ENCODE measurements at regions not wholly inside any gene's neighbourhood (a gene's known extent, or its start where the extent isn't known, plus 50 kb on each side); places are given as distances from the start of the nearest gene placed in this dataset.

DNA sequence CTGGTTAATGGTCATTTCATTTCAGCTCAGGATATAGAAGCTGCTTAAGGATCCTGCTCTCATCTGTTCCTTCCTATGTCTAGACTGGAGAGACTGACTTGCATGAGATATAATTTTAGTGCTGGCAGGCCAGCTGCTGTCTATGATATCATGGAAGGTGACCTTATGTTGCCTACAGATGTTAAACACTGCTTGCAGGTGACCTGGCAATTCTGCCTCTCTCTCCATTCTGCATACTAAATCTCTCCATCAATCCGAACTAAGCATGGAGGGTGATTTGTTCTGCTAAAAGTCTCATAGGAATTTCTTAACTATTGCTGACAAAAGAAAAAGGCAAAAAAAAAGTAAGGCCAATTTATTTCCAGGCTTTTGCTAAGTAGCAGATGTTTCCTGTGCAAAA is 81.0 kb downstream of the CCNA1 start:
- CTCF ChIA-PET (ENCODE audit: partially characterized antibody), result interaction anchor here (0.6 kb wide), 1 partner anchor 647 kb away, joined by 3 read pairs; no protein-coding TSS in a partner anchor
- 75% methylated on average over 1 of the region's 1 CpG; no CpG with 5 or more reads in 1 of the 2 experiments for WGBS, 2 experiments (ENCODE audit: extremely low coverage in 1 of 2, insufficient coverage in 1 of 2, insufficient read length in 1 of 2, insufficient replicate concordance in 2 of 2, low coverage in 1 of 2, low lambda C conversion rate in 2 of 2, missing lambda C conversion rate in 1 of 2)
- TF ChIP-seq BRCA1 (IDR thresholded peaks at IDR 0.05; ENCODE audit: low read depth, low read length) (no peak), SIRT6 (IDR thresholded peaks at IDR 0.05; ENCODE audit: low read length) (no peak), CHD1 (IDR thresholded peaks at IDR 0.05; ENCODE audit: low read depth, low read length) (no peak), JUN (IDR thresholded peaks at IDR 0.05; ENCODE audit: low read depth, low read length) (no peak), TEAD4 (IDR thresholded peaks at IDR 0.05; ENCODE audit: low read depth, low read length) (no peak), PHF8 (conservative IDR thresholded peaks at IDR 0.05; ENCODE audit: low read depth, low read length) (no peak), NANOG (IDR thresholded peaks at IDR 0.05; ENCODE audit: insufficient read depth, low read depth, low read length, poor library complexity, severe bottlenecking) (no peak), HDAC2 (IDR thresholded peaks at IDR 0.05; ENCODE audit: borderline replicate concordance in 1 of 2, low read depth in 2 of 2, low read length in 2 of 2) (no peak), RBBP5 (IDR thresholded peaks at IDR 0.05; ENCODE audit: borderline replicate concordance, low read depth, low read length) (no peak), CTBP2 (IDR thresholded peaks at IDR 0.05; ENCODE audit: borderline replicate concordance, insufficient read depth, insufficient read length, low read length) (no peak), SP2 (IDR thresholded peaks at IDR 0.05; ENCODE audit: low read length) (no peak), KDM5A (IDR thresholded peaks at IDR 0.05; ENCODE audit: low read length) (no peak), TAF1 (IDR thresholded peaks at IDR 0.05; ENCODE audit: low read depth, low read length) (no peak), EZH2 (IDR thresholded peaks at IDR 0.05; ENCODE audit: low read depth, low read length, severe bottlenecking) (no peak)

More for the DNA sequence above, 81.0 kb downstream of the CCNA1 start:
- H3K4ac ChIP-seq (replicated peaks; ENCODE audit: insufficient read length, low read depth, low read length), result no peak overlapping the region
- H4K20me1 ChIP-seq (replicated peaks in 1 of 2; ENCODE audit: control insufficient read depth in 1 of 2, insufficient read depth in 2 of 2, low read length in 2 of 2), result no peaks in the 10 kb centered on the region
- H3K4me3 ChIP-seq (ENCODE audit: extremely low read depth in 1 of 4, insufficient read depth in 2 of 4, low read depth in 3 of 4, low read length in 4 of 4), result no peak overlapping the region
- no peak overlapping the region for H2BK12ac ChIP-seq (ENCODE audit: low read depth, low read length)
- no peak overlapping the region for H3K27ac ChIP-seq (ENCODE audit: low read depth, low read length)
- H3K27me3 ChIP-seq (replicated peaks in 1 of 4; ENCODE audit: control insufficient read depth in 3 of 4, extremely low read depth in 1 of 4, insufficient read depth in 3 of 4, low read length in 3 of 4), result no peaks in the 10 kb centered on the region
- H3K23me2 ChIP-seq (ENCODE audit: low read depth, low read length), result no peaks in the 10 kb centered on the region; the same call in 1 of the 2 replicates
- H3K4me2 ChIP-seq (ENCODE audit: insufficient read depth in 1 of 2, low read depth in 2 of 2, low read length in 2 of 2), result no peak overlapping the region
- H4K91ac ChIP-seq (replicated peaks; ENCODE audit: insufficient read length, low read length), result no peak overlapping the region
- no peaks in the 10 kb centered on the region for H3K9me3 ChIP-seq (ENCODE audit: insufficient read depth in 2 of 2, low read depth in 1 of 2, low read length in 1 of 2)
- H3K56ac ChIP-seq (replicated peaks; ENCODE audit: insufficient read length, low read depth, low read length), result no peak overlapping the region
- no peak overlapping the region for H2AFZ ChIP-seq (ENCODE audit: low read length)
- no peak overlapping the region for H3K18ac ChIP-seq (ENCODE audit: extremely low read depth, low read length)
- H2BK120ac ChIP-seq (replicated peaks; ENCODE audit: low read depth, low read length), result no peak overlapping the region
- H3K4me1 ChIP-seq (replicated peaks in 1 of 4; ENCODE audit: control insufficient read depth in 3 of 4, insufficient read depth in 4 of 4, low read length in 3 of 4), result peaks cover 0 to 3% (median 2%) of the 10 kb centered on the region in 4 experiments; a peak in 4 of 7 replicates
- no peak for FAIRE-seq
- H2AK5ac ChIP-seq (ENCODE audit: low read depth, low read length), result no peak overlapping the region
- H2BK15ac ChIP-seq (ENCODE audit: low read length), result no peak overlapping the region
- no peak overlapping the region for H2BK5ac ChIP-seq (ENCODE audit: low read depth, low read length)
- POLR2A ChIA-PET (ENCODE audit: partially characterized antibody), result no interaction called here
- no peak overlapping the region for H4K8ac ChIP-seq (ENCODE audit: extremely low read depth, insufficient read depth, low read length)
- no peak overlapping the region for H3K14ac ChIP-seq (ENCODE audit: insufficient read length)
- no peaks in the 10 kb centered on the region for H3K36me3 ChIP-seq (ENCODE audit: control insufficient read depth in 2 of 4, insufficient read depth in 4 of 4, low read length in 3 of 4)
- H3K9ac ChIP-seq (replicated peaks in 1 of 4; ENCODE audit: extremely low read depth in 1 of 4, low read depth in 3 of 4, low read length in 3 of 4), result no peak overlapping the region
- H3K79me1 ChIP-seq (ENCODE audit: low read depth, low read length), result no peaks in the 10 kb centered on the region
- no peak for DNase-seq (ENCODE audit: low read depth in 1 of 2, low spot score in 2 of 2)
- no peaks in the 10 kb centered on the region for H3K79me2 ChIP-seq (ENCODE audit: control insufficient read depth in 1 of 2, insufficient read depth in 2 of 2, low read length in 2 of 2)
- no peak overlapping the region for H4K5ac ChIP-seq (ENCODE audit: insufficient read length, low read depth, low read length)
- no peak overlapping the region for H2BK20ac ChIP-seq (ENCODE audit: low read length)
- H3K23ac ChIP-seq (ENCODE audit: insufficient read length), result no peak overlapping the region
